Neural crest cell (in vitro differentiated cells): ENCODE measurements at regions not wholly inside any gene's neighbourhood (a gene's known extent, or its start where the extent isn't known, plus 50 kb on each side); places are given as distances from the start of the nearest gene placed in this dataset.

Experiments
- DNase-seq: peaks from one replicate; pipeline ENCODE4 v3.0.0; 2021; ENCODE audit warnings: low read depth, mixed read lengths, low spot score
- H3K27ac Mint-ChIP-seq: one replicate; pipeline ENCODE4 v1.8.0; 2021; ENCODE audit warnings: mild to moderate bottlenecking, mixed read lengths; ENCODE audit not compliant: unreplicated experiment
- H3K27me3 Mint-ChIP-seq: 2 replicates; pipeline ENCODE4 v1.8.0; 2021; ENCODE audit warnings: low read depth, mild to moderate bottlenecking, mixed read lengths
- H3K36me3 Mint-ChIP-seq: 2 replicates; pipeline ENCODE4 v1.8.0; 2021; ENCODE audit warnings: low read depth, mild to moderate bottlenecking, mixed read lengths
- H3K4me1 Mint-ChIP-seq: 2 replicates; pipeline ENCODE4 v1.8.0; 2021; ENCODE audit warnings: mixed read lengths
- H3K4me3 Mint-ChIP-seq: one replicate; pipeline ENCODE4 v1.8.0; 2021; ENCODE audit warnings: mild to moderate bottlenecking, mixed read lengths
- H3K9me3 Mint-ChIP-seq: 2 replicates; pipeline ENCODE4 v1.8.0; 2021; ENCODE audit warnings: mixed read lengths
- TF ChIP-seq, protein P1 (sequence below): fragments of 200-600 bp; sonication (generic); conservative IDR thresholded peaks from 2 replicates; pipeline ENCODE4 v1.5.0; 2021; ENCODE audit warnings: antibody characterized with exemption, mild to moderate bottlenecking

DNA sequence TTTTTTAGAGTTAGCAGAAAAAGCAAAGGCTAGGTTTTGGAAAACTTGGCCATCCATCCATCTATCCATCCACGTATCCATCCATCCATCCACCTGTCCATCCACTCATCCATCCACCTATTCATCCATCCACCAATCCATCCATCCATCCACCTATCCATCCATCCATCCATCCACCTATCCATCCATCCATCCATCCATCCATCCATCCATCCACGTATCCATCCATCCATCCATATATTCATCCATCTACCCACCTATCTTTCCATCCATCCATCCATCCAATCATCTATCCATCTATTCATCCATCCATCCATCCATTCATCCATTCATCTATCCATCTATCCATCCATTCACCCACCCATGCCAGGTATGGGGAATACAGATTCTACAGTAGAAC is 81.7 kb upstream of the MPP7 start:
- DNase-seq: no peak
- no peaks in the 10 kb centered on the region for H3K36me3 Mint-ChIP-seq
- peaks cover 26% of the 10 kb centered on the region for H3K27me3 Mint-ChIP-seq
- H3K4me3 Mint-ChIP-seq: no peak overlapping the region
- H3K4me1 Mint-ChIP-seq: peaks cover 6% of the 10 kb centered on the region
- TF ChIP-seq, protein P1, sequence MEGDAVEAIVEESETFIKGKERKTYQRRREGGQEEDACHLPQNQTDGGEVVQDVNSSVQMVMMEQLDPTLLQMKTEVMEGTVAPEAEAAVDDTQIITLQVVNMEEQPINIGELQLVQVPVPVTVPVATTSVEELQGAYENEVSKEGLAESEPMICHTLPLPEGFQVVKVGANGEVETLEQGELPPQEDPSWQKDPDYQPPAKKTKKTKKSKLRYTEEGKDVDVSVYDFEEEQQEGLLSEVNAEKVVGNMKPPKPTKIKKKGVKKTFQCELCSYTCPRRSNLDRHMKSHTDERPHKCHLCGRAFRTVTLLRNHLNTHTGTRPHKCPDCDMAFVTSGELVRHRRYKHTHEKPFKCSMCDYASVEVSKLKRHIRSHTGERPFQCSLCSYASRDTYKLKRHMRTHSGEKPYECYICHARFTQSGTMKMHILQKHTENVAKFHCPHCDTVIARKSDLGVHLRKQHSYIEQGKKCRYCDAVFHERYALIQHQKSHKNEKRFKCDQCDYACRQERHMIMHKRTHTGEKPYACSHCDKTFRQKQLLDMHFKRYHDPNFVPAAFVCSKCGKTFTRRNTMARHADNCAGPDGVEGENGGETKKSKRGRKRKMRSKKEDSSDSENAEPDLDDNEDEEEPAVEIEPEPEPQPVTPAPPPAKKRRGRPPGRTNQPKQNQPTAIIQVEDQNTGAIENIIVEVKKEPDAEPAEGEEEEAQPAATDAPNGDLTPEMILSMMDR: no peak
- no peaks in the 10 kb centered on the region for H3K9me3 Mint-ChIP-seq
- H3K27ac Mint-ChIP-seq: no peak overlapping the region

- H3K9me3 Mint-ChIP-seq: no peaks in the 10 kb centered on the region
- no peak overlapping the region for H3K27ac Mint-ChIP-seq
- TF ChIP-seq, protein P1: no peak
- H3K4me1 Mint-ChIP-seq: peaks cover 6% of the 10 kb centered on the region
- H3K27me3 Mint-ChIP-seq: peaks cover 26% of the 10 kb centered on the region
- no peak overlapping the region for H3K4me3 Mint-ChIP-seq
- no peak for DNase-seq
- no peaks in the 10 kb centered on the region for H3K36me3 Mint-ChIP-seq
These were observed 83.1 kb upstream of the MPP7 start for GRCh38 chr10:28385748-28386502.

DNA sequence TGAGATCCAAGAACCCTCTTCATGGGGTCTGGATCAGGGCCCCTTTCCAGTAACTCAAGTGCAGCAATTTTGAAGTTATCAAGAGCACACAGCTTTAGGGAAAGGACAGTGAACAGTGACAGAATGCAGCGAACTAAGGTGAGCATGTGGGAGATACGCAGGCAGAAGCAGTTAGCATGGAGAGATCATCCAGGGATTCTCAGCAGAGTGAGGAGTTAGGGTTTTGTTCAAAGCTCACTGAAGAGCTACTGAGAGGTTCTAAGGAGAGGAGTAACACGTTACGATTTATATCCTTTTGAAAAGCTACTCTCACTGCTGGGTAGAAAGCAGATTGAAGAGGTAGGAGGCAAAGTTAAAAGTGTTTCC is 83.6 kb upstream of the MPP7 start:
- Mint-ChIP-seq H3K27ac (no peak overlapping the region), H3K4me1 (peaks cover 5% of the 10 kb centered on the region), H3K36me3 (no peaks in the 10 kb centered on the region), H3K4me3 (no peak overlapping the region), H3K9me3 (no peaks in the 10 kb centered on the region), H3K27me3 (peaks cover 26% of the 10 kb centered on the region)
- DNase-seq: no peak
- TF ChIP-seq, protein P1: no peak

- peaks cover 26% of the 10 kb centered on the region for H3K27me3 Mint-ChIP-seq
- no peak overlapping the region for H3K4me3 Mint-ChIP-seq
- DNase-seq: no peak
- no peaks in the 10 kb centered on the region for H3K36me3 Mint-ChIP-seq
- H3K4me1 Mint-ChIP-seq: no peaks in the 10 kb centered on the region
- no peaks in the 10 kb centered on the region for H3K9me3 Mint-ChIP-seq
- TF ChIP-seq, protein P1: no peak
- H3K27ac Mint-ChIP-seq: no peak overlapping the region
These were observed 84.3 kb upstream of the MPP7 start for GRCh38 chr10:28387140-28387539.

GRCh38 chr10:28391283-28391682 is 88.4 kb upstream of the MPP7 start:
- TF ChIP-seq, protein P1: no peak
- no peaks in the 10 kb centered on the region for H3K9me3 Mint-ChIP-seq
- H3K27ac Mint-ChIP-seq: no peak overlapping the region
- no peaks in the 10 kb centered on the region for H3K36me3 Mint-ChIP-seq
- no peak overlapping the region for H3K4me3 Mint-ChIP-seq
- DNase-seq: no peak
- peaks cover 22% of the 10 kb centered on the region for H3K27me3 Mint-ChIP-seq
- H3K4me1 Mint-ChIP-seq: no peaks in the 10 kb centered on the region
